AG09319 (cell line): ENCODE measurements at regions not wholly inside any gene's neighbourhood (a gene's known extent, or its start where the extent isn't known, plus 50 kb on each side); places are given as distances from the start of the nearest gene placed in this dataset.
"Not testable (repeated sequence)": the region's sequence is repeated elsewhere in the genome, so short reads cannot be mapped to it uniquely, and the experiment has no call there.

Source experiments
- DNase-seq: peaks from one replicate; pipeline ENCODE4 v3.0.0-alpha.2; 2010; ENCODE audit warnings: low read depth; ENCODE audit errors: extremely low read depth
- TF ChIP-seq, protein P1 (sequence below): IDR thresholded peaks from 2 replicates; pipeline ENCODE4 v1.5.1; 2011; ENCODE audit warnings: low read depth, mild to moderate bottlenecking, inconsistent platforms, low read length, moderate library complexity

DNA sequence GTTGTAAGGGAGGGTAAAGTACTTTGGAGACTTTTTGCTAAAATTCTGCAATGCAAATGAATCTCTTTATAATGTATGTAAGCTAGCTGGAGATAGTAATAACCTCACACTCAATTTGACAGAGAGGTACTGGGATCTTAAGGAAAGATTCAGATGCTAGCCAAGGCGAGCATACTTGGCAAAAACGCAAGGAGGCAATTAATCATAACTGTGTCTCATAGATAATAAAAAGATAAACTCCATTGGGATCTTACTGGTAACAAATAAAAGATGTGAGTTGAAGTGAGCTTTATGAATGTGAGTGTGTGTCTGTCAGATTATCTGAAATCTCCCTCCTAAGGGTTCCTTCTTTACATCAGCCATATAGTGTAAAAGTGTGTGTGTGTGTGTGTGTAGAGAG is 533.0 kb downstream of the TMX3 start:
- TF ChIP-seq, protein P1, sequence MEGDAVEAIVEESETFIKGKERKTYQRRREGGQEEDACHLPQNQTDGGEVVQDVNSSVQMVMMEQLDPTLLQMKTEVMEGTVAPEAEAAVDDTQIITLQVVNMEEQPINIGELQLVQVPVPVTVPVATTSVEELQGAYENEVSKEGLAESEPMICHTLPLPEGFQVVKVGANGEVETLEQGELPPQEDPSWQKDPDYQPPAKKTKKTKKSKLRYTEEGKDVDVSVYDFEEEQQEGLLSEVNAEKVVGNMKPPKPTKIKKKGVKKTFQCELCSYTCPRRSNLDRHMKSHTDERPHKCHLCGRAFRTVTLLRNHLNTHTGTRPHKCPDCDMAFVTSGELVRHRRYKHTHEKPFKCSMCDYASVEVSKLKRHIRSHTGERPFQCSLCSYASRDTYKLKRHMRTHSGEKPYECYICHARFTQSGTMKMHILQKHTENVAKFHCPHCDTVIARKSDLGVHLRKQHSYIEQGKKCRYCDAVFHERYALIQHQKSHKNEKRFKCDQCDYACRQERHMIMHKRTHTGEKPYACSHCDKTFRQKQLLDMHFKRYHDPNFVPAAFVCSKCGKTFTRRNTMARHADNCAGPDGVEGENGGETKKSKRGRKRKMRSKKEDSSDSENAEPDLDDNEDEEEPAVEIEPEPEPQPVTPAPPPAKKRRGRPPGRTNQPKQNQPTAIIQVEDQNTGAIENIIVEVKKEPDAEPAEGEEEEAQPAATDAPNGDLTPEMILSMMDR, result no peak
- no peak for DNase-seq

DNA sequence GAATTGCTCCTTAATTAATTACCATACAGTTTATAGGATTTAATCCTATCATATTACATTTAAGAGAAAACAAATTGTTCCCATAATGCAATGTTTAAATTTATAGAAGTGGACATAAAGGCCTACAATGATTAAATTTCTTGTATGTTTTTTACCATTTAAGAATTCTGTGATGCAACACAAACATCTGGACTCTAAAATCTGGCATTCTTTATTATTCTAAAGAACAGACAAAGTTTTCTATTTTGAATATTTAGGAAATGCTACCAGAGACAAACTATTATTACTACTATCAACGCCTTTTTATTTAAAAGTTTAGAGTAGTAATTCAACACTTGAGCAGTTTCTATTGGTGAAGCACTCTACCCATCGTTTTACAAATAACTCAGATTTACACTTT is 535.1 kb downstream of the TMX3 start:
- DNase-seq, result no peak
- TF ChIP-seq, protein P1, result no peak

DNA sequence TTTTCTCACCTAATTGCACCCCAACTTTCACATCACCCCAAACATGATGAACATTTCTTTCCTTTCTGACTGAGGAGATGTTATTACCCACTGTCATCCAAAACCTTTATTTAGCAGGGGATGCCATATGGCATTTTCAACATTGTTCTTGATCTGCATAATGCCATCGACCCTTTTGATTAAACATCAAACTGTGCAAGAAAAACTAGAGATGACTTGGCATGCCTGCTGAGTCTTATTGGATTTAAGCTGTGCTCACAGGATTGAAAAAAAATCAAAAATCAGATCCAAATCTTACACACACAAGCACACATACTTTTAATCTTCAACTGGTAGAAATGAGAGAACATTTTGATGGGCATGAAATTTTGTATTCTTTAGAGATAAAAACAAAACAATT is 536.0 kb downstream of the TMX3 start:
- TF ChIP-seq, protein P1, result no peak
- DNase-seq, result no peak

DNA sequence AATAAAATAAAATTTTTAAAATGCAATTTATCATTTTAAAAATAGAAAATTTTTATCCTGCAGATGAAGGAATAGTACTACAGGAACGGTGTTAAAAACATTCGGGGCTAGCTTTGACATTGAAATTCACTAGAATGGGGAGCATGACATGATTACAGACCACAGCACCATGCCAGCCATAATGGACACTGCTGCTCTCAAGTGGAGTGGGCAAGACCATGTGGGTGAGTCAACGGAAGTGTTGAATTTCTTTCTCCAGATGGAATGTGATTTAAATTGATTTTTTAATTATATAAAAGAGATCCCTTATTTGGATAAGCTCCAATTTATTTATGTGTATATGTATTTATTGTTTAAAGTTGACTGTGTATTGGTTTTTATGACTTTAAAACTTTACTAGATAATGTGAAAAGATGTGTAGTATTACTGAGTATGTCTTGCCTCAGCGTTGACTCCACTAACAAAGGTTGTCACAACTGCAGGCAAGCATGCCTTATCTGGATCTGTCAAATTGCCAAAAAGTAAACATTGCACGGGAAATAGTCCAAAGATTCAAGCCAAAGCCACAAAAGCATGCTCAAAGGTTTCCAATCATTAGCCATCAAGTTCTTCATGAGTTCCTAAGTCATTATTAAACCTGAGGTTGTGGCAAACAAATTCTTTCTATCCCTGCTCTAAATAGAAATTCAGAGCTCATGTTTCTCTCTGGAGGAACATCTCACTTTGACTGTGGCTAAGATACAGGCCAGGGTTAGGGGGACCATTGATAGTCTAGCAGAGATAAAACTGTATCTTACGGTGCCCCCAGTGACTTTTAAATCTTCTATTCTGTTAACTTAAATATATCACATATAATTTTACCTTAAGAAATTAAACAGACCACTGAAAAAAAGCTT is 536.9 kb downstream of the TMX3 start:
- TF ChIP-seq, protein P1, result no peak
- DNase-seq, result peak; percentile 97

DNA sequence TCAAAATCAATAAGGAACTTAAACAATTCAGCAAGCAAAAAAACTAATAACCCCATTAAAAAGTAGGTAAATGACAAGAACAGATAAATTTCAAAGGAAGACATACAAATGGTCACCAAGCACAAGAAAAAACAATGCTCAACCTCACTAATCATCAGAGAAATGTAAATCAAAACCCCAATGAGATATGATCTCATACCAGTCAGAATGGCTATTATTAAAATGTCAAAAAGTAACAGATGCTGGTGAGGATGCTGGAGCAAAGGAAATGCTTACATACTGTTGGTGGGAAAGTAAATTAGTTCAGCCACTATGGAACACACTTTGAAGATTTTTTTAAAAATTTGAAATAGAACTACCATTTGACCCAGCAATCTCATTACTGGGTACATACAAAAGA is 538.0 kb downstream of the TMX3 start:
- TF ChIP-seq, protein P1, result no peak
- DNase-seq, result no peak

DNA sequence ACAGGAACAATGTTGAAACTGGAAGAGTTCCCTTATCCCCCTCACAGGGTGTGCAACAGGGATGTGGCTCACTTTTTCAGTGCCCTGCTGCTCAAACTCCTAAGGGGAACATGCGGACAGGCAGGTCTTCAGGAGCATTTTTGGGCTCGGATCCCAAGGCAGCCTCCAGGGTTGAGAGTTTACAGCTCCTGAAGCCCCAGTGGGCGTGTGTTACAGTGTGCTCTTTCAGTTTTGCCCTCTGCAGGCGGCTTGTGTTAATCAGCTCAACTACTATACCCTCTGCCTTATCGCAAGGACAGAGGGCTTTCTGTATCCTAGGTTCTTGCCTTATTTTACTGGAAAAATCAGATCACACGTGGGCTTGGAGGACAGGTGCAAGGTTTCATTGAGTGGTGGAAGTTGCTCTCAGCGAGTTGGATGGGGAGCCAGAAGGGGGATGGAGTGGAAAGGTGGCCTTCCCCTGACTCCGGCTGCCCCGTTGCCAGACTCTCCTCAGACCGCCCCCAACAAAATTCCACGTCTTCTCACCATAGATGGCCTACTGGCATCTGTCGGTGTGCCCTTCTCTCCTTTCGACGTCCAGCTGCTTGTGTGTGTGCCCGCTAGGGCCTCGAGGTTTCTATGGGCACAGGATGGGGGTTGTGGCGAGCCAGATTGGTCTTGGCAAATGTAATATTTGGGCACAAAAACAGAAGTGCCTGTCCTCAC is 541.9 kb downstream of the TMX3 start:
- no peak for DNase-seq
- TF ChIP-seq, protein P1, result no peak

DNA sequence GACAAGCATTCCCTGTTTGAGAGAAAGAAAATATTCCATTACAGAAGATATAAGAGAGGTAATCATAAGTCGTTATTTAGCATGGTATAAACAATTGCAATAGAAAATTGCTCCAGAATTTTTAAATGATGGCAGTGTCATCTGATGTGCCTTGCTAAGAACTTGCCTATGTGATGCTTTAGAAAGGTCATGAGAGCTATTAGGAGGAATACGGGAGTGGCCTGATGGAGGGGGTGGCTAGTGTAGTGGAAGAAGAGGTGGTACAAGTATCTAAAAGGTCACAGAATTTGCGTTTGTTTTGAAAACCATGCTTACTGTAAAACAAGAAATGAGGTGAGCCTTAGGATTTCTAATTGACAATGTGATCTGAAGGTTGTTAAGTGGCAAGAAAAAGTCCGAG is 550.0 kb downstream of the TMX3 start:
- TF ChIP-seq, protein P1, result no peak
- no peak for DNase-seq

DNA sequence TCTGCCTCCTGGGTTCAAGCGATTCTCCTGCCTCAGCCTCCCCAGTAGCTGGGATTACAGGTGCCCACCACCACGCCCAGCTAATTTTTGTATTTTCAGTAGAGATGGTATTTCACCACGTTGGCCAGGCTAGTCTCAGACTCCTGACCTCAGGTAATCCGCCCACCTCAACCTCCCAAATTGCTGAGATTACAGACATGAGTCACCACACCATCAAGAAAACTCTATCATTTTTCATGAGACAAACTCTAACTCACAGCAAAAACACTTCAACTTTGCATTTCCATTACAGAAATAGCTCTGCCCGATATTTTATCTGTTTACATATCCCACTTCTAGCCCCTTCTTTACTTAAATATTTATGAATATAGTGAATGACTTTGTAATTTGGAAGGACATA is 561.1 kb downstream of the TMX3 start:
- not testable (repeated sequence) for DNase-seq
